ENCODE measurements at regions not wholly inside any gene's neighbourhood (a gene's known extent, or its start where the extent isn't known, plus 50 kb on each side); places are given as distances from the start of the nearest gene placed in this dataset.

- Histone ChIP-seq H3K36me3 (no peaks in the 10 kb centered on the region), H3K27ac (no peak overlapping the region), H3K4me1 (peaks cover 0 to 10% of the 10 kb centered on the region in 2 donors), H3K27me3 (no peaks in the 10 kb centered on the region), H3K4me3 (no peak overlapping the region), H3K9me3 (no peaks in the 10 kb centered on the region)
- ATAC-seq, result no peak
- TF ChIP-seq POLR2A (IDR thresholded peaks at IDR 0.05) (no peak), CTCF (IDR thresholded peaks at IDR 0.05 in 4 of 5, conservative IDR thresholded peaks at IDR 0.05 in 1 of 5) (no peak)
- in situ Hi-C loops (cut with MboI; ENCODE audit: low sequenced_read_pairs in 4 of 4), result no loop called here
- DNase-seq, result no peak
- intact Hi-C loops (cut with DNase I; ENCODE audit: low total_unique reads), result no loop called here
Observed at GRCh38 chr6:125544819-125545218, 204.6 kb upstream of the HEY2 start.

- Histone ChIP-seq H3K4me3 (peak overlapping the region in 1 of 4 donors; percentile 15), H3K9me3 (no peaks in the 10 kb centered on the region), H3K36me3 (no peaks in the 10 kb centered on the region), H3K27ac (no peak overlapping the region), H3K4me1 (peaks cover 0 to 10% of the 10 kb centered on the region in 2 donors), H3K27me3 (no peaks in the 10 kb centered on the region)
- TF ChIP-seq POLR2A (IDR thresholded peaks at IDR 0.05) (no peak), CTCF (IDR thresholded peaks at IDR 0.05 in 4 of 5, conservative IDR thresholded peaks at IDR 0.05 in 1 of 5) (peak in 3 of 5 experiments; percentile 8 to 25 (median 12))
- intact Hi-C loops (cut with DNase I; ENCODE audit: low total_unique reads), result no loop called here
- DNase-seq, result peak in 1 of 2 donors; percentile 16
- peak in 1 of 2 donors; percentile 65 for ATAC-seq
- in situ Hi-C loops (cut with MboI; ENCODE audit: low sequenced_read_pairs in 4 of 4), result no loop called here
Observed at GRCh38 chr6:125546841-125547251, 202.6 kb upstream of the HEY2 start.

- TF ChIP-seq POLR2A (IDR thresholded peaks at IDR 0.05) (no peak), CTCF (IDR thresholded peaks at IDR 0.05 in 4 of 5, conservative IDR thresholded peaks at IDR 0.05 in 1 of 5) (no peak)
- intact Hi-C loops (cut with DNase I; ENCODE audit: low total_unique reads), result no loop called here
Observed at GRCh38 chr6:125547381-125547780, 202.1 kb upstream of the HEY2 start.

GRCh38 chr6:125549202-125549884, 200.1 kb upstream of the HEY2 start:
- H3K4me1 ChIP-seq, result peaks cover 0 to 10% of the 10 kb centered on the region in 2 donors
- ATAC-seq, result no peak
- H3K4me3 ChIP-seq, result no peak overlapping the region
- no peak for TF ChIP-seq POLR2A (IDR thresholded peaks at IDR 0.05)
- TF ChIP-seq CTCF (IDR thresholded peaks at IDR 0.05 in 4 of 5, conservative IDR thresholded peaks at IDR 0.05 in 1 of 5), result no peak
- H3K27ac ChIP-seq, result no peak overlapping the region
- no peaks in the 10 kb centered on the region for H3K27me3 ChIP-seq
- no peak for DNase-seq
- H3K36me3 ChIP-seq, result no peaks in the 10 kb centered on the region
- intact Hi-C loops (cut with DNase I; ENCODE audit: low total_unique reads), result no loop called here
- in situ Hi-C loops (cut with MboI; ENCODE audit: low sequenced_read_pairs in 4 of 4), result no loop called here
- H3K9me3 ChIP-seq, result no peaks in the 10 kb centered on the region

More at GRCh38 chr6:125547381-125547780, 202.1 kb upstream of the HEY2 start:
- no peak for DNase-seq
- no peaks in the 10 kb centered on the region for H3K9me3 ChIP-seq
- ATAC-seq, result no peak
- no peaks in the 10 kb centered on the region for H3K36me3 ChIP-seq
- in situ Hi-C loops (cut with MboI; ENCODE audit: low sequenced_read_pairs in 4 of 4), result no loop called here
- H3K4me3 ChIP-seq, result no peak overlapping the region
- no peak overlapping the region for H3K27ac ChIP-seq
- H3K4me1 ChIP-seq, result peaks cover 0 to 10% of the 10 kb centered on the region in 2 donors
- no peaks in the 10 kb centered on the region for H3K27me3 ChIP-seq
